ENCODE measurements at regions not wholly inside any gene's neighbourhood (a gene's known extent, or its start where the extent isn't known, plus 50 kb on each side); places are given as distances from the start of the nearest gene placed in this dataset.
"Not testable (repeated sequence)": the region's sequence is repeated elsewhere in the genome, so short reads cannot be mapped to it uniquely, and the experiment has no call there.

- DNase-seq (ENCODE audit: low read depth), result no peak
Observed at GRCh38 chr3:139199421-139200010, 144.3 kb upstream of the MRPS22 start.

GRCh38 chr3:139201446-139202225 lies 142.2 kb upstream of the MRPS22 start:
- DNase-seq (ENCODE audit: low read depth), result no peak

- DNase-seq (ENCODE audit: low read depth), result no peak
Observed at GRCh38 chr3:139202226-139202958, 141.4 kb upstream of the MRPS22 start.

GRCh38 chr3:139202959-139203349 lies 140.9 kb upstream of the MRPS22 start:
- DNase-seq (ENCODE audit: low read depth), result no peak

- no peak for DNase-seq (ENCODE audit: low read depth)
Observed at GRCh38 chr3:139203752-139204151, 140.1 kb upstream of the MRPS22 start.

- DNase-seq (ENCODE audit: low read depth), result no peak
Observed at GRCh38 chr3:139204728-139205127, 139.1 kb upstream of the MRPS22 start.

- DNase-seq (ENCODE audit: low read depth), result no peak
Observed at GRCh38 chr3:139213936-139214335, 129.9 kb upstream of the MRPS22 start.

GRCh38 chr3:139216958-139217357 lies 126.9 kb upstream of the MRPS22 start:
- no peak for DNase-seq (ENCODE audit: low read depth)

GRCh38 chr3:139217633-139218032 lies 126.2 kb upstream of the MRPS22 start:
- DNase-seq (ENCODE audit: low read depth), result no peak

GRCh38 chr3:139218046-139218445 lies 125.8 kb upstream of the MRPS22 start:
- DNase-seq (ENCODE audit: low read depth), result no peak

- DNase-seq (ENCODE audit: low read depth), result no peak
Observed at GRCh38 chr3:139219463-139219862, 124.4 kb upstream of the MRPS22 start.

GRCh38 chr3:139222100-139222657 lies 121.6 kb upstream of the MRPS22 start:
- no peak for DNase-seq (ENCODE audit: low read depth)

- DNase-seq (ENCODE audit: low read depth), result no peak
Observed at GRCh38 chr3:139225548-139225947, 118.3 kb upstream of the MRPS22 start.

- DNase-seq (ENCODE audit: low read depth), result no peak
Observed at GRCh38 chr3:139226731-139227130, 117.1 kb upstream of the MRPS22 start.

GRCh38 chr3:139227165-139227564 lies 116.7 kb upstream of the MRPS22 start:
- no peak for DNase-seq (ENCODE audit: low read depth)

GRCh38 chr3:139227827-139228226 lies 116.0 kb upstream of the MRPS22 start:
- no peak for DNase-seq (ENCODE audit: low read depth)

- DNase-seq (ENCODE audit: low read depth), result no peak
Observed at GRCh38 chr3:139230391-139230790, 113.4 kb upstream of the MRPS22 start.

GRCh38 chr3:139231555-139232281 lies 112.1 kb upstream of the MRPS22 start:
- DNase-seq (ENCODE audit: low read depth), result no peak

- DNase-seq (ENCODE audit: low read depth), result not testable (repeated sequence)
Observed at GRCh38 chr3:139232341-139232740, 111.5 kb upstream of the MRPS22 start.

- no peak for DNase-seq (ENCODE audit: low read depth)
Observed at GRCh38 chr3:139234491-139234890, 109.3 kb upstream of the MRPS22 start.

GRCh38 chr3:139235192-139235591 lies 108.6 kb upstream of the MRPS22 start:
- DNase-seq (ENCODE audit: low read depth), result no peak

GRCh38 chr3:139236336-139236735 lies 107.5 kb upstream of the MRPS22 start:
- no peak for DNase-seq (ENCODE audit: low read depth)
